Stomach (tissue), 8 donors: ENCODE measurements at regions not wholly inside any gene's neighbourhood (a gene's known extent, or its start where the extent isn't known, plus 50 kb on each side); places are given as distances from the start of the nearest gene placed in this dataset.

Experiments
- DNase-seq, 2 donors: peaks; one replicate each; pipeline versions ENCODE4 v3.0.0 to v3.0.0-alpha.2; 2013 to 2019
- H3K27ac ChIP-seq, 5 donors: fragments of 200-600 bp in 4 of 5; sonication (generic) in 4 of 5; one replicate each; pipeline ENCODE4 v1.5.1; 2013 to 2019; ENCODE audit warnings: mild to moderate bottlenecking in 1 of 5, moderate library complexity in 1 of 5
- H3K27me3 ChIP-seq, 3 donors: fragments of 200-600 bp; sonication (generic); one replicate each; pipeline ENCODE4 v1.5.1; 2017 to 2019; ENCODE audit warnings: mixed run types in 1 of 3
- H3K36me3 ChIP-seq, 4 donors: fragments of 200-600 bp; sonication (generic); 1 replicate in 3 of 4; 2 replicates in 1 of 4; pipeline ENCODE4 v1.5.1; 2016 to 2019
- H3K4me1 ChIP-seq, 4 donors: fragments of 200-600 bp; sonication (generic); one replicate each; pipeline ENCODE4 v1.5.1; 2016 to 2019
- H3K4me3 ChIP-seq, 4 donors: fragments of 200-600 bp; sonication (generic) in 3 of 4; one replicate each; pipeline ENCODE4 v1.5.1; 2016 to 2019; ENCODE audit warnings: mild to moderate bottlenecking in 1 of 4
- H3K9me3 ChIP-seq, 4 donors: fragments of 200-600 bp; sonication (generic); one replicate each; pipeline ENCODE4 v1.5.1; 2016 to 2019
- CTCF ChIP-seq, 7 experiments: fragments of 450-650 bp in 4 of 7; fragments of 200-600 bp in 3 of 7; sonication (generic) in 3 of 7; IDR thresholded peaks; one replicate each; pipeline ENCODE4 v1.5.1; 2016 to 2019; ENCODE audit warnings: antibody characterized with exemption in 7 of 7, control low read depth in 2 of 7, mild to moderate bottlenecking in 1 of 7
- EP300 ChIP-seq: sonication (generic); formaldehyde crosslinking; IDR thresholded peaks from one replicate; pipeline ENCODE4 v1.6.1; 2017; ENCODE audit warnings: antibody characterized with exemption
- POLR2A ChIP-seq, 4 donors: fragments of 450-650 bp; IDR thresholded peaks; one replicate each; pipeline ENCODE4 v1.6.1; 2016; ENCODE audit warnings: antibody characterized with exemption in 4 of 4, control low read depth in 2 of 4, mild to moderate bottlenecking in 1 of 4, moderate library complexity in 1 of 4
- POLR2AphosphoS5 ChIP-seq, 3 donors: sonication (generic); formaldehyde crosslinking; IDR thresholded peaks; one replicate each; pipeline ENCODE4 v1.6.1; 2016; ENCODE audit warnings: antibody characterized with exemption in 3 of 3
- WGBS, 5 donors: extraction: QIAGEN DNeasy Blood & Tissue Kit in 3 of 5; methylation state at CpG; one replicate each; pipeline versions ENCODE4 v1.1.5 to v1.1.7; 2013 to 2018; 5-methylcytosine and 5-hydroxymethylcytosine counted together
- intact Hi-C: fragments of 100-400 bp; cut with DNase I; formaldehyde crosslinking; loops from one replicate; pipeline ENCODE4 v1.15.1; 2023; ENCODE audit warnings: low total_unique reads
- donor health status: healthy with polysubstance abuse.
- donor health status: Bipolar disorder and iron deficiency.
- donor health status: healthy.

DNA sequence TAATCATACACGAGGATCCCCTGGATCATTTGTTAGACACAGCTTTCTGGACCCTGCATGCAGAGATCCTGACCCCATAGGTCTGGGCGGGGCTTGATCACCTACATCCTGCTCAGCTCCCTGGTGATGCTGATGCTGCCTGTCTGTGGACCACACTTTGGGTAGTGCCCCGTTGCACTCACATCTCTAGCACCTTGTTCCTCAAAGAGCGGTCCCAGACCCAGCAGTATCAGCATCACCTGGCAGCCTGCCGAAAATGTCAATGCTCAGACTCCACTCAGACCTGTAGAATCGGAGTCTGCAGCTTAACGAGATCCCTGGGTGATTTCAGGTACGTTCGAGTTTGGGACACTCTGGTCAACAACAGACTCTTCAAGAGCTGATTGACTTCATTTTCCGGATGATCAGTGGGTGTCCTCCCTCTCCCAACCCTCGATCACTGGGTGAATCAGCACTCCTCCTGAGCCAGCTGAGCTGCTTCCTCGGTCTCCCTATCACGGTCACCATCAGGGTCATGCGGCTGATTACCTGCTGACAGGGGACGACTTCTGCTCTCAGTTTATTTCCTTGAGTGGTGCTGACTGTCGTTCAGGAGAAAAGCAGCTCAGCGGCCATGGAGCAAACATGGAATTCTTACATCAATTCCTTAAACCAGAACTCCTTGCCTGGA is 150.6 kb upstream of the RAB12 start:
- H3K9me3 ChIP-seq: no peaks in the 10 kb centered on the region
- 68 to 86% (median 74%) methylated on average over 15 to 17 of the region's 17 CpGs for WGBS, 5 donors
- TF ChIP-seq CTCF (IDR thresholded peaks at IDR 0.05) (no peak), POLR2A (IDR thresholded peaks at IDR 0.05) (no peak), POLR2AphosphoS5 (IDR thresholded peaks at IDR 0.05) (no peak), EP300 (no peak)
- no peak for DNase-seq
- H3K4me3 ChIP-seq: no peak overlapping the region
- no peaks in the 10 kb centered on the region for H3K4me1 ChIP-seq
- no peaks in the 10 kb centered on the region for H3K27me3 ChIP-seq
- no peak overlapping the region for H3K27ac ChIP-seq
- H3K36me3 ChIP-seq: no peaks in the 10 kb centered on the region
- intact Hi-C loops: no loop called here

GRCh38 chr18:8460748-8461147 is 148.5 kb upstream of the RAB12 start:
- intact Hi-C loops: no loop called here

GRCh38 chr18:8461544-8461943 is 147.7 kb upstream of the RAB12 start:
- no peaks in the 10 kb centered on the region for H3K9me3 ChIP-seq
- H3K36me3 ChIP-seq: no peaks in the 10 kb centered on the region
- TF ChIP-seq POLR2A (IDR thresholded peaks at IDR 0.05) (no peak), EP300 (no peak), CTCF (IDR thresholded peaks at IDR 0.05) (no peak), POLR2AphosphoS5 (IDR thresholded peaks at IDR 0.05) (no peak)
- intact Hi-C loops: no loop called here
- 0 to 77% (median 54%) methylated on average over 2 of the region's 2 CpGs for WGBS, 5 donors
- no peaks in the 10 kb centered on the region for H3K4me1 ChIP-seq
- H3K27ac ChIP-seq: no peak overlapping the region
- H3K27me3 ChIP-seq: no peaks in the 10 kb centered on the region
- DNase-seq: no peak
- no peak overlapping the region for H3K4me3 ChIP-seq

More at GRCh38 chr18:8460748-8461147, 148.5 kb upstream of the RAB12 start:
- no peaks in the 10 kb centered on the region for H3K4me1 ChIP-seq
- TF ChIP-seq POLR2A (IDR thresholded peaks at IDR 0.05) (no peak), EP300 (no peak), CTCF (IDR thresholded peaks at IDR 0.05) (no peak), POLR2AphosphoS5 (IDR thresholded peaks at IDR 0.05) (no peak)
- no peak for DNase-seq
- no peaks in the 10 kb centered on the region for H3K9me3 ChIP-seq
- no peaks in the 10 kb centered on the region for H3K36me3 ChIP-seq
- 73 to 91% (median 81%) methylated on average over 5 of the region's 5 CpGs for WGBS, 5 donors
- no peak overlapping the region for H3K27ac ChIP-seq
- H3K4me3 ChIP-seq: no peak overlapping the region
- H3K27me3 ChIP-seq: no peaks in the 10 kb centered on the region

GRCh38 chr18:8462651-8463185 is 146.5 kb upstream of the RAB12 start:
- no peaks in the 10 kb centered on the region for H3K27me3 ChIP-seq
- TF ChIP-seq POLR2AphosphoS5 (IDR thresholded peaks at IDR 0.05) (no peak), POLR2A (IDR thresholded peaks at IDR 0.05) (no peak), EP300 (no peak)
- intact Hi-C loops: no loop called here
- no peaks in the 10 kb centered on the region for H3K9me3 ChIP-seq
- no peaks in the 10 kb centered on the region for H3K4me1 ChIP-seq
- no peaks in the 10 kb centered on the region for H3K36me3 ChIP-seq
- WGBS, 5 donors: 89 to 92% (median 90%) methylated on average over 10 of the region's 10 CpGs
- no peak overlapping the region for H3K27ac ChIP-seq
- H3K4me3 ChIP-seq: no peak overlapping the region
- DNase-seq: no peak

GRCh38 chr18:8463791-8464190 is 145.4 kb upstream of the RAB12 start:
- DNase-seq: no peak
- WGBS, 5 donors: 59 to 86% (median 83%) methylated on average over 3 of the region's 3 CpGs
- no peak overlapping the region for H3K4me3 ChIP-seq
- H3K27ac ChIP-seq: no peak overlapping the region
- no peaks in the 10 kb centered on the region for H3K27me3 ChIP-seq
- intact Hi-C loops: no loop called here
- TF ChIP-seq EP300: no peak
- no peak for TF ChIP-seq POLR2A (IDR thresholded peaks at IDR 0.05)
- no peak for TF ChIP-seq CTCF (IDR thresholded peaks at IDR 0.05)
- no peak for TF ChIP-seq POLR2AphosphoS5 (IDR thresholded peaks at IDR 0.05)
- H3K36me3 ChIP-seq: no peaks in the 10 kb centered on the region
- peaks cover 0 to 5% (median 0%) of the 10 kb centered on the region in 4 donors for H3K4me1 ChIP-seq
- no peaks in the 10 kb centered on the region for H3K9me3 ChIP-seq
